SK-N-SH (cell line): ENCODE measurements at regions not wholly inside any gene's neighbourhood (a gene's known extent, or its start where the extent isn't known, plus 50 kb on each side); places are given as distances from the start of the nearest gene placed in this dataset.

Experiments
- POLR2AphosphoS5 ChIP-seq: IDR thresholded peaks from 2 replicates; pipeline ENCODE4 v1.6.1; 2012; ENCODE audit warnings: low read depth, low read length
- SMC3 ChIP-seq: IDR thresholded peaks from 2 replicates; pipeline ENCODE4 v1.6.1; 2012; ENCODE audit warnings: low read depth, low read length, improper control_type of control experiment
- TF ChIP-seq, protein P1 (sequence below): fragments of 200-600 bp; sonication (generic); IDR thresholded peaks from 2 replicates; pipeline ENCODE4 v1.6.1; 2017; ENCODE audit warnings: antibody characterized with exemption, mild to moderate bottlenecking, moderate library complexity
- TF ChIP-seq, protein P2 (sequence below): IDR thresholded peaks from 2 replicates; pipeline ENCODE4 v1.4.0; 2012; ENCODE audit warnings: low read depth
- TF ChIP-seq, protein P3 (sequence below): IDR thresholded peaks from 2 replicates; pipeline ENCODE4 v1.6.1; 2012; ENCODE audit warnings: mild to moderate bottlenecking, low read depth, low read length, moderate library complexity

DNA sequence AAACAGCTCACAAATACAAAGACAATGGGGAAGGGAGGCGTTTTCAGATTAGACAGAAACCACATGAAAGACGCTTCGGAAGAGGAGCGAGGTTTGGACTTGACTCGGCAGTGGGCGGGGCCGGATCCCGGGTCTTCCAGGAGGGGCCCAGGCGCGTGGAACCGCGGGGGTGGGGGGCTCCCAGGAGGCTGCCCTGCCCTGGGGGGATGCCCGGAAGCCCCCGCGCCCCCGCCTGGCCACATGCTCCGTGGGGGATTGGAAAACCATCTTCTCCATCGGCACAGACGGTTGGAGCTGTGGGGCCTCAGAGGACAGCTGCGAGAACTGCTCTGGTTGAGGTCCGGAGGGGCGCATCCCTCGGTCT is 186.0 kb upstream of the SHH start:
- TF ChIP-seq, protein P1, sequence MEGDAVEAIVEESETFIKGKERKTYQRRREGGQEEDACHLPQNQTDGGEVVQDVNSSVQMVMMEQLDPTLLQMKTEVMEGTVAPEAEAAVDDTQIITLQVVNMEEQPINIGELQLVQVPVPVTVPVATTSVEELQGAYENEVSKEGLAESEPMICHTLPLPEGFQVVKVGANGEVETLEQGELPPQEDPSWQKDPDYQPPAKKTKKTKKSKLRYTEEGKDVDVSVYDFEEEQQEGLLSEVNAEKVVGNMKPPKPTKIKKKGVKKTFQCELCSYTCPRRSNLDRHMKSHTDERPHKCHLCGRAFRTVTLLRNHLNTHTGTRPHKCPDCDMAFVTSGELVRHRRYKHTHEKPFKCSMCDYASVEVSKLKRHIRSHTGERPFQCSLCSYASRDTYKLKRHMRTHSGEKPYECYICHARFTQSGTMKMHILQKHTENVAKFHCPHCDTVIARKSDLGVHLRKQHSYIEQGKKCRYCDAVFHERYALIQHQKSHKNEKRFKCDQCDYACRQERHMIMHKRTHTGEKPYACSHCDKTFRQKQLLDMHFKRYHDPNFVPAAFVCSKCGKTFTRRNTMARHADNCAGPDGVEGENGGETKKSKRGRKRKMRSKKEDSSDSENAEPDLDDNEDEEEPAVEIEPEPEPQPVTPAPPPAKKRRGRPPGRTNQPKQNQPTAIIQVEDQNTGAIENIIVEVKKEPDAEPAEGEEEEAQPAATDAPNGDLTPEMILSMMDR: no peak
- TF ChIP-seq, protein P2, sequence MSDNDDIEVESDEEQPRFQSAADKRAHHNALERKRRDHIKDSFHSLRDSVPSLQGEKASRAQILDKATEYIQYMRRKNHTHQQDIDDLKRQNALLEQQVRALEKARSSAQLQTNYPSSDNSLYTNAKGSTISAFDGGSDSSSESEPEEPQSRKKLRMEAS: no peak
- TF ChIP-seq, protein P3, sequence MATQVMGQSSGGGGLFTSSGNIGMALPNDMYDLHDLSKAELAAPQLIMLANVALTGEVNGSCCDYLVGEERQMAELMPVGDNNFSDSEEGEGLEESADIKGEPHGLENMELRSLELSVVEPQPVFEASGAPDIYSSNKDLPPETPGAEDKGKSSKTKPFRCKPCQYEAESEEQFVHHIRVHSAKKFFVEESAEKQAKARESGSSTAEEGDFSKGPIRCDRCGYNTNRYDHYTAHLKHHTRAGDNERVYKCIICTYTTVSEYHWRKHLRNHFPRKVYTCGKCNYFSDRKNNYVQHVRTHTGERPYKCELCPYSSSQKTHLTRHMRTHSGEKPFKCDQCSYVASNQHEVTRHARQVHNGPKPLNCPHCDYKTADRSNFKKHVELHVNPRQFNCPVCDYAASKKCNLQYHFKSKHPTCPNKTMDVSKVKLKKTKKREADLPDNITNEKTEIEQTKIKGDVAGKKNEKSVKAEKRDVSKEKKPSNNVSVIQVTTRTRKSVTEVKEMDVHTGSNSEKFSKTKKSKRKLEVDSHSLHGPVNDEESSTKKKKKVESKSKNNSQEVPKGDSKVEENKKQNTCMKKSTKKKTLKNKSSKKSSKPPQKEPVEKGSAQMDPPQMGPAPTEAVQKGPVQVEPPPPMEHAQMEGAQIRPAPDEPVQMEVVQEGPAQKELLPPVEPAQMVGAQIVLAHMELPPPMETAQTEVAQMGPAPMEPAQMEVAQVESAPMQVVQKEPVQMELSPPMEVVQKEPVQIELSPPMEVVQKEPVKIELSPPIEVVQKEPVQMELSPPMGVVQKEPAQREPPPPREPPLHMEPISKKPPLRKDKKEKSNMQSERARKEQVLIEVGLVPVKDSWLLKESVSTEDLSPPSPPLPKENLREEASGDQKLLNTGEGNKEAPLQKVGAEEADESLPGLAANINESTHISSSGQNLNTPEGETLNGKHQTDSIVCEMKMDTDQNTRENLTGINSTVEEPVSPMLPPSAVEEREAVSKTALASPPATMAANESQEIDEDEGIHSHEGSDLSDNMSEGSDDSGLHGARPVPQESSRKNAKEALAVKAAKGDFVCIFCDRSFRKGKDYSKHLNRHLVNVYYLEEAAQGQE: no peak
- TF ChIP-seq SMC3 (no peak), POLR2AphosphoS5 (no peak)
